Osteocyte (in vitro differentiated cells): ENCODE measurements at regions not wholly inside any gene's neighbourhood (a gene's known extent, or its start where the extent isn't known, plus 50 kb on each side); places are given as distances from the start of the nearest gene placed in this dataset.

ENCODE experiments used
- DNase-seq: peaks from one replicate; pipeline ENCODE4 v3.0.0; 2021; ENCODE audit warnings: mixed read lengths; ENCODE audit not compliant: unreplicated experiment; ENCODE audit errors: extremely low spot score
- H3K27ac Mint-ChIP-seq: one replicate; pipeline ENCODE4 v1.8.0; 2021; ENCODE audit warnings: mild to moderate bottlenecking, mixed read lengths; ENCODE audit not compliant: unreplicated experiment
- H3K27me3 Mint-ChIP-seq: one replicate; pipeline ENCODE4 v1.8.0; 2021; ENCODE audit warnings: mixed read lengths; ENCODE audit not compliant: unreplicated experiment
- H3K36me3 Mint-ChIP-seq: one replicate; pipeline ENCODE4 v1.8.0; 2021; ENCODE audit warnings: mixed read lengths; ENCODE audit not compliant: unreplicated experiment
- H3K4me1 Mint-ChIP-seq: one replicate; pipeline ENCODE4 v1.8.0; 2021; ENCODE audit warnings: mixed read lengths; ENCODE audit not compliant: unreplicated experiment
- H3K4me3 Mint-ChIP-seq: one replicate; pipeline ENCODE4 v1.8.0; 2021; ENCODE audit warnings: mild to moderate bottlenecking, moderate library complexity, mixed read lengths; ENCODE audit not compliant: unreplicated experiment
- H3K9me3 Mint-ChIP-seq: one replicate; pipeline ENCODE4 v1.8.0; 2021; ENCODE audit warnings: mixed read lengths; ENCODE audit not compliant: unreplicated experiment
- CTCF ChIP-seq: fragments of 200-600 bp; sonication (generic); IDR thresholded peaks from 2 replicates; pipeline ENCODE4 v1.5.0; 2021; ENCODE audit warnings: antibody characterized with exemption, mild to moderate bottlenecking, moderate library complexity

- no peak for DNase-seq
- H3K27me3 Mint-ChIP-seq: peaks cover 4% of the 10 kb centered on the region
Measured at GRCh38 chr6:53437557-53438202, 88.9 kb upstream of the ELOVL5 start.

GRCh38 chr6:53436526-53437303 is 88.0 kb upstream of the ELOVL5 start:
- Mint-ChIP-seq H3K36me3 (no peaks in the 10 kb centered on the region), H3K27me3 (no peaks in the 10 kb centered on the region), H3K27ac (peak overlapping the region; percentile 52), H3K4me3 (no peak overlapping the region), H3K9me3 (no peaks in the 10 kb centered on the region), H3K4me1 (peaks cover 23% of the 10 kb centered on the region)
- no peak for TF ChIP-seq CTCF
- no peak for DNase-seq

More at GRCh38 chr6:53437557-53438202, 88.9 kb upstream of the ELOVL5 start:
- H3K9me3 Mint-ChIP-seq: no peaks in the 10 kb centered on the region
- H3K27ac Mint-ChIP-seq: peak overlapping the region; percentile 52
- peak; percentile 68 for TF ChIP-seq CTCF
- H3K4me3 Mint-ChIP-seq: no peak overlapping the region
- H3K4me1 Mint-ChIP-seq: peaks cover 26% of the 10 kb centered on the region
- no peaks in the 10 kb centered on the region for H3K36me3 Mint-ChIP-seq

- Mint-ChIP-seq H3K9me3 (no peaks in the 10 kb centered on the region), H3K27me3 (peaks cover 16% of the 10 kb centered on the region), H3K36me3 (no peaks in the 10 kb centered on the region), H3K4me1 (peaks cover 18% of the 10 kb centered on the region), H3K27ac (no peak overlapping the region), H3K4me3 (no peak overlapping the region)
- DNase-seq: no peak
- TF ChIP-seq CTCF: no peak
Measured at GRCh38 chr6:53433951-53434285, 85.2 kb upstream of the ELOVL5 start.

- TF ChIP-seq CTCF: no peak
- no peaks in the 10 kb centered on the region for H3K36me3 Mint-ChIP-seq
- no peak overlapping the region for H3K4me3 Mint-ChIP-seq
- H3K27ac Mint-ChIP-seq: no peak overlapping the region
- no peak for DNase-seq
- H3K27me3 Mint-ChIP-seq: peaks cover 18% of the 10 kb centered on the region
- peaks cover 18% of the 10 kb centered on the region for H3K4me1 Mint-ChIP-seq
- no peaks in the 10 kb centered on the region for H3K9me3 Mint-ChIP-seq
Measured at GRCh38 chr6:53433261-53433950, 84.7 kb upstream of the ELOVL5 start.
